ENCODE measurements at regions not wholly inside any gene's neighbourhood (a gene's known extent, or its start where the extent isn't known, plus 50 kb on each side); places are given as distances from the start of the nearest gene placed in this dataset.
"Not testable (repeated sequence)": the region's sequence is repeated elsewhere in the genome, so short reads cannot be mapped to it uniquely, and the experiment has no call there.

DNA sequence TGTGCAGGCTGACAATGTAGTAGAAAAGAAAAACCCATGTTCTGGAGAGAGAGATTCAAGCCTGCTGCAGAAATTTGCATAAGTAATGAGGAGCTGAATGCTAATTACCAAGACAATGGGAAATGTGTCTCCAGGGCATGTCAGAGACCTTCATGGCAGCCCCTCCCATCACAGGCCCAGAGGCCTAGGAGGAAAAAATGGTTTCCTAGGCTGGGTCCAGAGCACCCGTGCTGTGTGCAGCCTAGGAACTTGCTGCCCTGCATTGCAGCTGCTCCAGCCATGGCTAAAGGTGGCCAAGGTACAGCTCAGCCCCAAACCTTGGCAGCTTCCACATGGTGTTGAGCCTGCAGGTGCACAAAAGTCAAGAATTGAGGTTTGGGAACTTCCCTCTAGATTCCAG is 402.3 kb downstream of the PRR32 start:
- H3K23ac ChIP-seq (ENCODE audit: low read length); H4K91ac ChIP-seq (ENCODE audit: low read depth, low read length); H2BK120ac ChIP-seq (ENCODE audit: insufficient read depth, low read length, poor library complexity); H3K14ac ChIP-seq (ENCODE audit: low read length); DNase-seq; H3K79me1 ChIP-seq (ENCODE audit: low read length); H3K18ac ChIP-seq (ENCODE audit: low read length); H2AK5ac ChIP-seq (ENCODE audit: low read length); H3K4me2 ChIP-seq (ENCODE audit: low read length); H3K36me3 ChIP-seq (ENCODE audit: control insufficient read depth in 1 of 2, insufficient read depth in 2 of 2, low read length in 2 of 2); H3K79me2 ChIP-seq (ENCODE audit: control insufficient read depth, insufficient read depth, low read length, poor library complexity); H2BK12ac ChIP-seq (ENCODE audit: low read length); H3K4me1 ChIP-seq (ENCODE audit: control insufficient read depth in 1 of 2, insufficient read depth in 2 of 2, low read length in 2 of 2); H3K9ac ChIP-seq (ENCODE audit: low read length); H2BK5ac ChIP-seq (ENCODE audit: low read depth, low read length, poor library complexity); H4K12ac ChIP-seq (ENCODE audit: low read depth, low read length); H3K27me3 ChIP-seq (ENCODE audit: insufficient read depth, low read length); H3K27ac ChIP-seq (ENCODE audit: low read depth, low read length); H2AFZ ChIP-seq (ENCODE audit: insufficient read depth, low read length, poor library complexity); H3K4me3 ChIP-seq (ENCODE audit: low read depth, low read length); H3K9me3 ChIP-seq (ENCODE audit: insufficient read depth, low read depth, low read length); H4K8ac ChIP-seq (ENCODE audit: low read depth, low read length); H3K4ac ChIP-seq (ENCODE audit: low read depth, low read length): not testable (repeated sequence)
- WGBS (ENCODE audit: extremely low coverage, insufficient coverage, insufficient read length), result no CpG with 5 or more reads among the region's 1 CpG

DNA sequence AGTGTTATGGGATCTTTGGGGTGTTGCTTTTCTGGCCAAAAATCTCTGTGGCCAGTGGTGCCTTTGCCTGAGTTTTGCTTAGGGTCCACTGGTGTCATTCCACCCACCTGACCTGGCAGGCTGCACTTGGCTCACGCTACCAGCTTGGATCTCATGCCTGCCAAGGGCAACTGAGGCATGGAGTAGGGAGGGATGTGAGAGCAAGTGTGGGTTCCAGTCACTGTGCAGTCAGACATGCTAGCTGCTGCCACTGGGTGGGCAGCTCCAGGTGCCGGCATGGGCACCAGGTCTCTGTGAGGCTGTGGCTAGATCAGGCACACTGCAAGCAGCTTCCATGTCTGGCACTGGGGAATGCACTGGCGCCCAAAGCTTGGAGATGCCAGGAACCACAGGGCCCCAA is 424.1 kb downstream of the PRR32 start:
- Histone ChIP-seq H3K4ac (ENCODE audit: low read depth, low read length) (no peak overlapping the region), H2AFZ (ENCODE audit: insufficient read depth, low read length, poor library complexity) (no peak overlapping the region), H2BK5ac (ENCODE audit: low read depth, low read length, poor library complexity) (no peak overlapping the region), H3K27ac (ENCODE audit: low read depth, low read length) (no peak overlapping the region), H2BK120ac (ENCODE audit: insufficient read depth, low read length, poor library complexity) (no peak overlapping the region), H3K79me2 (ENCODE audit: control insufficient read depth, insufficient read depth, low read length, poor library complexity) (no peaks in the 10 kb centered on the region), H3K23ac (ENCODE audit: low read length) (no peak overlapping the region), H3K4me3 (ENCODE audit: low read depth, low read length) (no peak overlapping the region), H3K27me3 (ENCODE audit: insufficient read depth, low read length) (no peaks in the 10 kb centered on the region), H3K36me3 (ENCODE audit: control insufficient read depth in 1 of 2, insufficient read depth in 2 of 2, low read length in 2 of 2) (no peaks in the 10 kb centered on the region), H3K18ac (ENCODE audit: low read length) (no peak overlapping the region), H3K4me1 (ENCODE audit: control insufficient read depth in 1 of 2, insufficient read depth in 2 of 2, low read length in 2 of 2) (no peaks in the 10 kb centered on the region), H2AK5ac (ENCODE audit: low read length) (no peak overlapping the region), H3K79me1 (ENCODE audit: low read length) (no peaks in the 10 kb centered on the region), H2BK12ac (ENCODE audit: low read length) (no peak overlapping the region), H4K8ac (ENCODE audit: low read depth, low read length) (no peak overlapping the region), H4K12ac (ENCODE audit: low read depth, low read length) (no peak overlapping the region), H3K9ac (ENCODE audit: low read length) (no peak overlapping the region), H3K9me3 (ENCODE audit: insufficient read depth, low read depth, low read length) (peaks cover 4% of the 10 kb centered on the region), H4K91ac (ENCODE audit: low read depth, low read length) (no peak overlapping the region), H3K14ac (ENCODE audit: low read length) (no peak overlapping the region), H3K4me2 (ENCODE audit: low read length) (no peak overlapping the region)
- DNase-seq, result no peak
- no CpG with 5 or more reads among the region's 3 CpGs for WGBS (ENCODE audit: extremely low coverage, insufficient coverage, insufficient read length)

DNA sequence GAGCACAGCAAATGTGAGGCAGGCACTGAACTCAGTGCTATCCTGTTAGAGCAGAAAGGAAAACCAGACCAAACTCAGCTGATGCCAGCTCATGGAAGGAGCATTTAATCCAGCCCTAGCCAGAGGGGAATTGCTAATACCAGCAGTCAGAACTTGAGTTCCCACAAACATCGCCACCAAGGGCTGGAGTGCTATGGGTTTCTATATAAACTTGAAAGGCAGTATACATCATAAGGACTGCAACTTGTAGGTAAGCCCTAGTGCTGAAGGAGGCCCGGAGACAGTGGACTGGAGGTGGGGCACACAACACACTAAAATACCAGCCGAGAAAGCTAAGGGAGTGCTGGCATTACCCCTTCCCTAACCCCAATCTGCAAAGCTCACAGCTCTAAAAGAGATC is 440.2 kb downstream of the PRR32 start:
- Histone ChIP-seq H3K27ac (ENCODE audit: low read depth, low read length) (no peak overlapping the region), H3K79me2 (ENCODE audit: control insufficient read depth, insufficient read depth, low read length, poor library complexity) (no peaks in the 10 kb centered on the region), H3K18ac (ENCODE audit: low read length) (no peak overlapping the region), H2BK120ac (ENCODE audit: insufficient read depth, low read length, poor library complexity) (no peak overlapping the region), H4K12ac (ENCODE audit: low read depth, low read length) (no peak overlapping the region), H2BK12ac (ENCODE audit: low read length) (no peak overlapping the region), H3K36me3 (ENCODE audit: control insufficient read depth in 1 of 2, insufficient read depth in 2 of 2, low read length in 2 of 2) (no peaks in the 10 kb centered on the region), H3K9me3 (ENCODE audit: insufficient read depth, low read depth, low read length) (no peaks in the 10 kb centered on the region), H2BK5ac (ENCODE audit: low read depth, low read length, poor library complexity) (no peak overlapping the region), H3K4ac (ENCODE audit: low read depth, low read length) (no peak overlapping the region), H2AFZ (ENCODE audit: insufficient read depth, low read length, poor library complexity) (no peak overlapping the region), H3K14ac (ENCODE audit: low read length) (no peak overlapping the region), H3K9ac (ENCODE audit: low read length) (no peak overlapping the region), H3K4me1 (ENCODE audit: control insufficient read depth in 1 of 2, insufficient read depth in 2 of 2, low read length in 2 of 2) (no peaks in the 10 kb centered on the region), H3K27me3 (ENCODE audit: insufficient read depth, low read length) (no peaks in the 10 kb centered on the region), H3K79me1 (ENCODE audit: low read length) (no peaks in the 10 kb centered on the region), H3K23ac (ENCODE audit: low read length) (no peak overlapping the region), H2AK5ac (ENCODE audit: low read length) (no peak overlapping the region), H4K91ac (ENCODE audit: low read depth, low read length) (no peak overlapping the region), H4K8ac (ENCODE audit: low read depth, low read length) (no peak overlapping the region), H3K4me3 (ENCODE audit: low read depth, low read length) (no peak overlapping the region), H3K4me2 (ENCODE audit: low read length) (no peak overlapping the region)
- DNase-seq, result no peak
- no CpG with 5 or more reads among the region's 3 CpGs for WGBS (ENCODE audit: extremely low coverage, insufficient coverage, insufficient read length)

DNA sequence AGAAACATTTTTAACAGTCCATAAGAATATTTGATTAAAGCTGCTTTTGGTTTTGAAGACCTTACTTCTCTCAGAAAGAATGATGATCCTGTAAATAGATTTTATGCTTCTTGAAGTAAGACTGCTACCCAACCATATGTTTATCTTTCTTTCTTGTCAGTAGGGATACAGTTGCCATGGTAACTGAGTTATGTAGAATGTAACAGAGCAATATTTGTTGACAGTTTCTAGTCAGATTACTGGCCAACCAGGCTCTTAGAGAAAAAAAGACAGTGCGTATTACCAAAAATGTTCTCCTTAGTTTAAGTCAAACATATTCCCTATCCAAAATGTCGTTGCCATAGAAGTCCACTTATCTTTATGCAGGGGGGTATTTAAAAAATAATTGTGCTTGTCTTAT is 456.8 kb downstream of the PRR32 start:
- Histone ChIP-seq H3K4me3 (ENCODE audit: low read depth, low read length) (no peak overlapping the region), H3K79me2 (ENCODE audit: control insufficient read depth, insufficient read depth, low read length, poor library complexity) (no peaks in the 10 kb centered on the region), H4K12ac (ENCODE audit: low read depth, low read length) (no peak overlapping the region), H3K9ac (ENCODE audit: low read length) (no peak overlapping the region), H3K18ac (ENCODE audit: low read length) (no peak overlapping the region), H3K4ac (ENCODE audit: low read depth, low read length) (no peak overlapping the region), H3K23ac (ENCODE audit: low read length) (no peak overlapping the region), H2AFZ (ENCODE audit: insufficient read depth, low read length, poor library complexity) (no peak overlapping the region), H3K14ac (ENCODE audit: low read length) (no peak overlapping the region), H2BK12ac (ENCODE audit: low read length) (no peak overlapping the region), H4K8ac (ENCODE audit: low read depth, low read length) (no peak overlapping the region), H3K79me1 (ENCODE audit: low read length) (no peaks in the 10 kb centered on the region), H3K27ac (ENCODE audit: low read depth, low read length) (no peak overlapping the region), H3K4me1 (ENCODE audit: control insufficient read depth in 1 of 2, insufficient read depth in 2 of 2, low read length in 2 of 2) (no peaks in the 10 kb centered on the region), H4K91ac (ENCODE audit: low read depth, low read length) (no peak overlapping the region), H3K36me3 (ENCODE audit: control insufficient read depth in 1 of 2, insufficient read depth in 2 of 2, low read length in 2 of 2) (no peaks in the 10 kb centered on the region), H2BK120ac (ENCODE audit: insufficient read depth, low read length, poor library complexity) (no peak overlapping the region), H2BK5ac (ENCODE audit: low read depth, low read length, poor library complexity) (no peak overlapping the region), H3K27me3 (ENCODE audit: insufficient read depth, low read length) (no peaks in the 10 kb centered on the region), H3K9me3 (ENCODE audit: insufficient read depth, low read depth, low read length) (no peaks in the 10 kb centered on the region), H2AK5ac (ENCODE audit: low read length) (no peak overlapping the region), H3K4me2 (ENCODE audit: low read length) (no peak overlapping the region)
- no peak for DNase-seq
- no CpG with 5 or more reads among the region's 2 CpGs for WGBS (ENCODE audit: extremely low coverage, insufficient coverage, insufficient read length)

DNA sequence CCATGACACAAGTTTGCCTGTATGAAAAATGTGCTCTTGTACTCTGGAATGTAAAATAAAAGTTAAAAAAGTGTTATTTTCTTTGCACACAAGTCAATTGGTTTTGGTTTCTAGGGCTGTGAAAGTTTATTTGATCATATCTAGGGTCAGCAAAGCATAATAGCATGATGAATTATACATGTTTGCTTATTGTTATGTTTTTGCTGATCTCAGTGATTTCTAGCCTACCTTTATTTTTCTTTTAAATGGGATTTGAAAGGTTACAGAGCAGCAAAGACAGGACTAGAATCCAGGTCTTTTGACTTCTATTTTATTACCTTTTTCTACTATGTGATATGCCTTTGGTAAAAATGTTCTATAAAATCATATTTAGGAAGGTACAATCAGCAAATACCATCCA is 481.0 kb downstream of the PRR32 start:
- H2BK12ac ChIP-seq (ENCODE audit: low read length), result no peak overlapping the region
- no peak overlapping the region for H2BK5ac ChIP-seq (ENCODE audit: low read depth, low read length, poor library complexity)
- no peak overlapping the region for H3K4ac ChIP-seq (ENCODE audit: low read depth, low read length)
- H4K8ac ChIP-seq (ENCODE audit: low read depth, low read length), result no peak overlapping the region
- H3K14ac ChIP-seq (ENCODE audit: low read length), result no peak overlapping the region
- no peak overlapping the region for H3K9ac ChIP-seq (ENCODE audit: low read length)
- H3K79me1 ChIP-seq (ENCODE audit: low read length), result no peaks in the 10 kb centered on the region
- H2BK120ac ChIP-seq (ENCODE audit: insufficient read depth, low read length, poor library complexity), result no peak overlapping the region
- no peak overlapping the region for H3K4me3 ChIP-seq (ENCODE audit: low read depth, low read length)
- H4K91ac ChIP-seq (ENCODE audit: low read depth, low read length), result no peak overlapping the region
- H2AFZ ChIP-seq (ENCODE audit: insufficient read depth, low read length, poor library complexity), result no peak overlapping the region
- no peak overlapping the region for H2AK5ac ChIP-seq (ENCODE audit: low read length)
- H3K36me3 ChIP-seq (ENCODE audit: control insufficient read depth in 1 of 2, insufficient read depth in 2 of 2, low read length in 2 of 2), result no peaks in the 10 kb centered on the region
- H3K18ac ChIP-seq (ENCODE audit: low read length), result no peak overlapping the region
- H3K23ac ChIP-seq (ENCODE audit: low read length), result no peak overlapping the region
- no peaks in the 10 kb centered on the region for H3K4me1 ChIP-seq (ENCODE audit: control insufficient read depth in 1 of 2, insufficient read depth in 2 of 2, low read length in 2 of 2)
- no peak overlapping the region for H4K12ac ChIP-seq (ENCODE audit: low read depth, low read length)
- H3K27me3 ChIP-seq (ENCODE audit: insufficient read depth, low read length), result no peaks in the 10 kb centered on the region
- H3K27ac ChIP-seq (ENCODE audit: low read depth, low read length), result no peak overlapping the region
- H3K79me2 ChIP-seq (ENCODE audit: control insufficient read depth, insufficient read depth, low read length, poor library complexity), result no peaks in the 10 kb centered on the region
- no peak for DNase-seq
- no peak overlapping the region for H3K4me2 ChIP-seq (ENCODE audit: low read length)
- H3K9me3 ChIP-seq (ENCODE audit: insufficient read depth, low read depth, low read length), result no peaks in the 10 kb centered on the region

All from trophoblast cell (in vitro differentiated cells and primary cell).